SK-N-SH (cell line): ENCODE measurements at regions not wholly inside any gene's neighbourhood (a gene's known extent, or its start where the extent isn't known, plus 50 kb on each side); places are given as distances from the start of the nearest gene placed in this dataset.

Experiments used
- CTCF ChIA-PET: fragments of 300-600, 350-600 bp; formaldehyde crosslinking; extraction: SDS; loops from one replicate; lab custom pipeline; 2021; lab: Yijun Ruan, JAX
- POLR2A ChIA-PET: fragments of 350-600 bp; sonication (Branson Sonifier 250); formaldehyde crosslinking; extraction: SDS; loops from one replicate; lab custom pipeline; 2020; ENCODE audit warnings: antibody characterized with exemption, inconsistent platforms; lab: Yijun Ruan, JAX
- DNase-seq: peaks from one replicate; pipeline ENCODE4 v3.0.0; 2012
- H2AFZ ChIP-seq: fragments of 200-600 bp; sonication (generic); 2 replicates; pipeline ENCODE4 v1.8.1; 2016; ENCODE audit warnings: antibody characterized with exemption, mild to moderate bottlenecking, low read depth
- H3F3A ChIP-seq: fragments of 200-600 bp; sonication (generic); replicated peaks from 2 replicates; pipeline ENCODE3; 2016; ENCODE audit warnings: antibody characterized with exemption, mild to moderate bottlenecking; ENCODE audit not compliant: insufficient read depth
- H3K27ac ChIP-seq, 2 experiments: fragments of 200-500 bp in 1 of 2; fragments of 200-600 bp in 1 of 2; sonication (Bioruptor generic) in 1 of 2; sonication (generic), shearing (Covaris generic) in 1 of 2; 2 replicates each; pipeline versions ENCODE4 v1.5.1 to v1.6.1; 2014 to 2016; ENCODE audit warnings: low read depth in 2 of 2, inconsistent platforms in 1 of 2, low read length in 1 of 2, mild to moderate bottlenecking in 1 of 2, mixed read lengths in 1 of 2
- H3K27me3 ChIP-seq: fragments of 200-600 bp; sonication (generic), shearing (Covaris generic); 2 replicates; pipeline ENCODE4 v1.6.1; 2016; ENCODE audit warnings: mixed run types; ENCODE audit not compliant: insufficient read depth
- H3K36me3 ChIP-seq, 2 experiments: fragments of 200-500 bp in 1 of 2; fragments of 200-600 bp in 1 of 2; sonication (Bioruptor generic) in 1 of 2; sonication (generic) in 1 of 2; replicated peaks in 1 of 2; 2 replicates each; pipeline versions ENCODE3 to v1.5.1; 2014 to 2016; ENCODE audit warnings: low read length in 1 of 2, mild to moderate bottlenecking in 1 of 2; ENCODE audit not compliant: insufficient read depth in 2 of 2, control insufficient read depth in 1 of 2
- H3K4me1 ChIP-seq, 2 experiments: fragments of 200-500 bp in 1 of 2; fragments of 200-600 bp in 1 of 2; sonication (Bioruptor generic) in 1 of 2; sonication (generic), shearing (Covaris generic) in 1 of 2; 2 replicates each; pipeline versions ENCODE4 v1.5.1 to v1.6.1; 2014 to 2016; ENCODE audit warnings: low read depth in 1 of 2, low read length in 1 of 2, mixed run types in 1 of 2; ENCODE audit not compliant: insufficient read depth in 2 of 2, control insufficient read depth in 1 of 2
- H3K4me2 ChIP-seq: fragments of 200-600 bp; sonication (generic), shearing (Covaris generic); 2 replicates; pipeline ENCODE4 v1.6.1; 2017; ENCODE audit warnings: mixed run types
- H3K4me3 ChIP-seq, 2 experiments: fragments of 200-500 bp in 1 of 2; fragments of 200-600 bp in 1 of 2; sonication (Bioruptor generic) in 1 of 2; sonication (generic), shearing (Covaris generic) in 1 of 2; 2 replicates each; pipeline versions ENCODE4 v1.5.1 to v1.8.1; 2014 to 2016; ENCODE audit warnings: low read depth in 2 of 2, inconsistent platforms in 1 of 2, low read length in 1 of 2, mild to moderate bottlenecking in 1 of 2, mixed read lengths in 1 of 2, moderate library complexity in 1 of 2
- H3K79me2 ChIP-seq: fragments of 200-600 bp; sonication (generic); 2 replicates; pipeline ENCODE4 v1.8.1; 2017; ENCODE audit warnings: mild to moderate bottlenecking; ENCODE audit not compliant: insufficient read depth
- H3K9ac ChIP-seq: fragments of 200-600 bp; sonication (generic); 2 replicates; pipeline ENCODE4 v1.6.1; 2017; ENCODE audit warnings: mixed run types
- H3K9me2 ChIP-seq: fragments of 200-600 bp; sonication (generic); 2 replicates; pipeline ENCODE4 v1.6.1; 2017; ENCODE audit warnings: mixed run types
- H3K9me3 ChIP-seq: fragments of 200-600 bp; sonication (generic); 2 replicates; pipeline ENCODE4 v1.6.1; 2017; ENCODE audit warnings: mixed run types, mild to moderate bottlenecking, moderate library complexity
- H4K20me1 ChIP-seq: fragments of 200-600 bp; sonication (generic); 2 replicates; pipeline ENCODE4 v1.6.1; 2017; ENCODE audit warnings: mild to moderate bottlenecking, mixed run types; ENCODE audit not compliant: insufficient read depth
- CHD2 ChIP-seq: fragments of 150-350 bp; IDR thresholded peaks from 2 replicates; pipeline ENCODE4 v1.6.1; 2018; ENCODE audit warnings: low read length; ENCODE audit not compliant: partially characterized antibody
- ELF1 ChIP-seq: IDR thresholded peaks from 2 replicates; pipeline ENCODE4 v1.4.0; 2012
- EP300 ChIP-seq, 2 experiments: IDR thresholded peaks; 2 replicates each; pipeline versions ENCODE4 v1.4.0 to v1.6.1; 2012; ENCODE audit warnings: borderline replicate concordance in 1 of 2, low read depth in 1 of 2, low read length in 1 of 2
- FOXJ3 ChIP-seq: sonication (generic); formaldehyde crosslinking; IDR thresholded peaks from 2 replicates; pipeline ENCODE4 v1.5.1; 2020; ENCODE audit warnings: mild to moderate bottlenecking, missing genetic modification reagents
- FOXM1 ChIP-seq: IDR thresholded peaks from 2 replicates; pipeline ENCODE4 v1.4.0; 2012; ENCODE audit warnings: low read depth, mild to moderate bottlenecking
- GABPA ChIP-seq: IDR thresholded peaks from 2 replicates; pipeline ENCODE4 v1.4.0; 2012; ENCODE audit warnings: low read depth, mild to moderate bottlenecking
- GATA2 ChIP-seq: sonication (generic); formaldehyde crosslinking; IDR thresholded peaks from 2 replicates; pipeline ENCODE4 v1.5.0; 2020; ENCODE audit warnings: mild to moderate bottlenecking, missing genetic modification reagents
- MEF2A ChIP-seq: IDR thresholded peaks from 2 replicates; pipeline ENCODE4 v1.4.0; 2012; ENCODE audit warnings: low read depth, borderline replicate concordance
- MXI1 ChIP-seq: IDR thresholded peaks from 2 replicates; pipeline ENCODE4 v1.6.1; 2012; ENCODE audit warnings: mild to moderate bottlenecking, low read depth, low read length, improper control_type of control experiment
- NFIC ChIP-seq: IDR thresholded peaks from 2 replicates; pipeline ENCODE4 v1.4.0; 2012; ENCODE audit warnings: borderline replicate concordance
- POLR2AphosphoS5 ChIP-seq: IDR thresholded peaks from 2 replicates; pipeline ENCODE4 v1.6.1; 2012; ENCODE audit warnings: low read depth, low read length
- RCOR1 ChIP-seq: fragments of 150-350 bp; IDR thresholded peaks from 2 replicates; pipeline ENCODE4 v1.6.1; 2017; ENCODE audit warnings: antibody characterized with exemption, low read length
- RFX5 ChIP-seq: IDR thresholded peaks from 2 replicates; pipeline ENCODE4 v1.6.1; 2012; ENCODE audit warnings: mild to moderate bottlenecking, improper control_type of control experiment, low read length
- TAF1 ChIP-seq: IDR thresholded peaks from 2 replicates; pipeline ENCODE4 v1.6.1; 2012; ENCODE audit warnings: low read depth, mild to moderate bottlenecking, low read length, moderate library complexity, borderline replicate concordance
- TCF12 ChIP-seq: IDR thresholded peaks from 2 replicates; pipeline ENCODE4 v1.4.0; 2012
- TEAD4 ChIP-seq: IDR thresholded peaks from 2 replicates; pipeline ENCODE4 v1.4.0; 2012; ENCODE audit warnings: mild to moderate bottlenecking, borderline replicate concordance; ENCODE audit not compliant: insufficient read depth
- YY1 ChIP-seq: IDR thresholded peaks from 2 replicates; pipeline ENCODE4 v1.4.0; 2012; ENCODE audit warnings: low read depth, mild to moderate bottlenecking
- WGBS: methylation state at CpG from one replicate; pipeline ENCODE4 v1.1.6; 2017; ENCODE audit warnings: low lambda C conversion rate; 5-methylcytosine and 5-hydroxymethylcytosine counted together
- TF ChIP-seq, protein P1 (sequence below): fragments of 150-350 bp; IDR thresholded peaks from 2 replicates; pipeline ENCODE4 v1.6.1; 2016; ENCODE audit warnings: mild to moderate bottlenecking, low read depth, low read length
- TF ChIP-seq, protein P2 (sequence below): IDR thresholded peaks from 2 replicates; pipeline ENCODE4 v1.6.1; 2012; ENCODE audit warnings: mild to moderate bottlenecking, low read depth, low read length, moderate library complexity

DNA sequence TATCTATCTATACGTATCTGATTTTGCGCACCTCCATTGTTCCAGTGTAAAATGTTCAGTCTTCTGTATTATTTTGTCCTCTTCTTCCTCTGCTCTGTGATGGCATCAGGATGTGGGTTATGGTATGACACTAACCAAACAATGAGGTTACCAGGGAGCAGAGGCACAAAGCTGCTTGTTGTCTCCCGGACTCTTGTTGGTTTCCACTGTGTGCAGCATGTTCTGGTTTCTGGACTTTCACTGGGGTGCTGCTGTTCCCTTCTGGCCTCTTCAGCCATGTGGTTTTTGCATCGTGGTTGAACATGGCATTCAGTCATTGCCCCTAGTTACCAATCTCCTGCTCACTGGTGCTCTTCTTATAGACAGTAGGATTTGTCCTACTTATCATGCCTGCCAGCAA is 665.9 kb downstream of the CBLN2 start:
- H3K79me2 ChIP-seq, result no peaks in the 10 kb centered on the region
- H3F3A ChIP-seq, result no peaks in the 10 kb centered on the region
- H3K9me2 ChIP-seq, result no peaks in the 10 kb centered on the region
- H3K9me3 ChIP-seq, result no peaks in the 10 kb centered on the region
- H2AFZ ChIP-seq, result no peak overlapping the region
- no peak overlapping the region for H3K4me2 ChIP-seq
- H3K4me3 ChIP-seq, result no peak overlapping the region
- CTCF ChIA-PET, result no interaction called here
- no peaks in the 10 kb centered on the region for H3K36me3 ChIP-seq
- no peaks in the 10 kb centered on the region for H4K20me1 ChIP-seq
- TF ChIP-seq GABPA, result no peak
- TF ChIP-seq YY1, result no peak
- TF ChIP-seq, protein P1, sequence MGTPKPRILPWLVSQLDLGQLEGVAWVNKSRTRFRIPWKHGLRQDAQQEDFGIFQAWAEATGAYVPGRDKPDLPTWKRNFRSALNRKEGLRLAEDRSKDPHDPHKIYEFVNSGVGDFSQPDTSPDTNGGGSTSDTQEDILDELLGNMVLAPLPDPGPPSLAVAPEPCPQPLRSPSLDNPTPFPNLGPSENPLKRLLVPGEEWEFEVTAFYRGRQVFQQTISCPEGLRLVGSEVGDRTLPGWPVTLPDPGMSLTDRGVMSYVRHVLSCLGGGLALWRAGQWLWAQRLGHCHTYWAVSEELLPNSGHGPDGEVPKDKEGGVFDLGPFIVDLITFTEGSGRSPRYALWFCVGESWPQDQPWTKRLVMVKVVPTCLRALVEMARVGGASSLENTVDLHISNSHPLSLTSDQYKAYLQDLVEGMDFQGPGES, result no peak
- no peak for TF ChIP-seq MEF2A
- TF ChIP-seq FOXJ3 (CRISPR knock-in tag), result no peak
- TF ChIP-seq TCF12, result no peak
- TF ChIP-seq CHD2, result no peak
- TF ChIP-seq FOXM1, result no peak
- TF ChIP-seq, protein P2, sequence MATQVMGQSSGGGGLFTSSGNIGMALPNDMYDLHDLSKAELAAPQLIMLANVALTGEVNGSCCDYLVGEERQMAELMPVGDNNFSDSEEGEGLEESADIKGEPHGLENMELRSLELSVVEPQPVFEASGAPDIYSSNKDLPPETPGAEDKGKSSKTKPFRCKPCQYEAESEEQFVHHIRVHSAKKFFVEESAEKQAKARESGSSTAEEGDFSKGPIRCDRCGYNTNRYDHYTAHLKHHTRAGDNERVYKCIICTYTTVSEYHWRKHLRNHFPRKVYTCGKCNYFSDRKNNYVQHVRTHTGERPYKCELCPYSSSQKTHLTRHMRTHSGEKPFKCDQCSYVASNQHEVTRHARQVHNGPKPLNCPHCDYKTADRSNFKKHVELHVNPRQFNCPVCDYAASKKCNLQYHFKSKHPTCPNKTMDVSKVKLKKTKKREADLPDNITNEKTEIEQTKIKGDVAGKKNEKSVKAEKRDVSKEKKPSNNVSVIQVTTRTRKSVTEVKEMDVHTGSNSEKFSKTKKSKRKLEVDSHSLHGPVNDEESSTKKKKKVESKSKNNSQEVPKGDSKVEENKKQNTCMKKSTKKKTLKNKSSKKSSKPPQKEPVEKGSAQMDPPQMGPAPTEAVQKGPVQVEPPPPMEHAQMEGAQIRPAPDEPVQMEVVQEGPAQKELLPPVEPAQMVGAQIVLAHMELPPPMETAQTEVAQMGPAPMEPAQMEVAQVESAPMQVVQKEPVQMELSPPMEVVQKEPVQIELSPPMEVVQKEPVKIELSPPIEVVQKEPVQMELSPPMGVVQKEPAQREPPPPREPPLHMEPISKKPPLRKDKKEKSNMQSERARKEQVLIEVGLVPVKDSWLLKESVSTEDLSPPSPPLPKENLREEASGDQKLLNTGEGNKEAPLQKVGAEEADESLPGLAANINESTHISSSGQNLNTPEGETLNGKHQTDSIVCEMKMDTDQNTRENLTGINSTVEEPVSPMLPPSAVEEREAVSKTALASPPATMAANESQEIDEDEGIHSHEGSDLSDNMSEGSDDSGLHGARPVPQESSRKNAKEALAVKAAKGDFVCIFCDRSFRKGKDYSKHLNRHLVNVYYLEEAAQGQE, result no peak
- no peak for TF ChIP-seq EP300 (IDR thresholded peaks at IDR 0.05; ENCODE audit: borderline replicate concordance in 1 of 2, low read depth in 1 of 2, low read length in 1 of 2)
- no peak for TF ChIP-seq NFIC
- no peak for TF ChIP-seq GATA2 (CRISPR knock-in tag)
- no peak for TF ChIP-seq TAF1
- no peak for TF ChIP-seq POLR2AphosphoS5
- TF ChIP-seq MXI1, result no peak
- no peak for TF ChIP-seq TEAD4
- TF ChIP-seq ELF1, result no peak
- no peak for TF ChIP-seq RCOR1
- TF ChIP-seq RFX5, result no peak
- TF ChIP-seq, all 33 proteins: peak for 0
- no peaks in the 10 kb centered on the region for H3K27me3 ChIP-seq
- H3K27ac ChIP-seq, result no peak overlapping the region
- POLR2A ChIA-PET, result no interaction called here
- no peak for DNase-seq
- 69% methylated on average over 4 of the region's 4 CpGs for WGBS
- H3K9ac ChIP-seq, result no peak overlapping the region
- no peaks in the 10 kb centered on the region for H3K4me1 ChIP-seq
